PFSK-1 (cell line): ENCODE measurements at regions not wholly inside any gene's neighbourhood (a gene's known extent, or its start where the extent isn't known, plus 50 kb on each side); places are given as distances from the start of the nearest gene placed in this dataset.

ENCODE experiments used
- FOXP2 ChIP-seq: optimal IDR thresholded peaks from 2 replicates; pipeline ENCODE3; 2011; ENCODE audit warnings: borderline replicate concordance, control low read depth, inconsistent platforms; ENCODE audit not compliant: insufficient read depth; ENCODE audit errors: extremely low read length, extremely low read depth
- POLR2AphosphoS5 ChIP-seq: IDR thresholded peaks from 2 replicates; pipeline ENCODE4 v1.6.1; 2012; ENCODE audit warnings: low read depth, mild to moderate bottlenecking, control low read depth, low read length, moderate library complexity
- REST ChIP-seq, 2 experiments: IDR thresholded peaks; 2 replicates each; pipeline versions ENCODE4 v1.6.1 to v1.8.0; 2011 to 2012; ENCODE audit warnings: low read depth in 2 of 2, low read length in 2 of 2, control low read depth in 1 of 2, inconsistent platforms in 1 of 2, mild to moderate bottlenecking in 1 of 2, moderate library complexity in 1 of 2; ENCODE audit not compliant: insufficient read depth in 1 of 2
- SIN3A ChIP-seq: IDR thresholded peaks from 2 replicates; pipeline ENCODE4 v1.6.1; 2012; ENCODE audit warnings: mild to moderate bottlenecking, low read length, moderate library complexity, borderline replicate concordance; ENCODE audit not compliant: insufficient read depth
- TAF1 ChIP-seq: IDR thresholded peaks from 2 replicates; pipeline ENCODE4 v1.6.1; 2012; ENCODE audit warnings: low read length, control low read depth, borderline replicate concordance; ENCODE audit not compliant: insufficient read depth

- no peak for TF ChIP-seq POLR2AphosphoS5
- TF ChIP-seq REST (IDR thresholded peaks at IDR 0.05; ENCODE audit: insufficient read depth in 1 of 2, low read depth in 2 of 2, low read length in 2 of 2): no peak
- TF ChIP-seq FOXP2: no peak
- no peak for TF ChIP-seq TAF1
- no peak for TF ChIP-seq SIN3A
Observed at GRCh38 chr21:17002594-17003257, 510.1 kb upstream of the CXADR start.

GRCh38 chr21:17003258-17003615, 509.6 kb upstream of the CXADR start:
- no peak for TF ChIP-seq REST (IDR thresholded peaks at IDR 0.05; ENCODE audit: insufficient read depth in 1 of 2, low read depth in 2 of 2, low read length in 2 of 2)
- no peak for TF ChIP-seq POLR2AphosphoS5
- no peak for TF ChIP-seq TAF1

GRCh38 chr21:17003763-17004373, 509.0 kb upstream of the CXADR start:
- TF ChIP-seq POLR2AphosphoS5 (no peak), SIN3A (no peak), TAF1 (no peak), FOXP2 (no peak), REST (IDR thresholded peaks at IDR 0.05; ENCODE audit: insufficient read depth in 1 of 2, low read depth in 2 of 2, low read length in 2 of 2) (no peak)

- TF ChIP-seq POLR2AphosphoS5: no peak
Observed at GRCh38 chr21:17032141-17032655, 480.6 kb upstream of the CXADR start.

GRCh38 chr21:17044696-17045095, 468.1 kb upstream of the CXADR start:
- no peak for TF ChIP-seq FOXP2
- TF ChIP-seq POLR2AphosphoS5: no peak
- no peak for TF ChIP-seq SIN3A
- TF ChIP-seq REST (IDR thresholded peaks at IDR 0.05; ENCODE audit: insufficient read depth in 1 of 2, low read depth in 2 of 2, low read length in 2 of 2): no peak
- TF ChIP-seq TAF1: no peak
